HL-60 (cell line): ENCODE measurements at regions not wholly inside any gene's neighbourhood (a gene's known extent, or its start where the extent isn't known, plus 50 kb on each side); places are given as distances from the start of the nearest gene placed in this dataset.

Source experiments
- DNase-seq, 2 experiments: peaks; one replicate each; pipeline ENCODE4 v3.0.0-alpha.2; 2010 to 2020; ENCODE audit warnings: low read depth in 1 of 2, low spot score in 1 of 2
- H3K27ac ChIP-seq: fragments of 250-450 bp; sonication (Bioruptor Pico); replicated peaks from 2 replicates; pipeline ENCODE4 v1.5.1; 2020; ENCODE audit warnings: mild to moderate bottlenecking, moderate library complexity
- H3K27me3 ChIP-seq: fragments of 250-450 bp; sonication (Bioruptor Pico); 2 replicates; pipeline ENCODE4 v1.5.1; 2021; ENCODE audit warnings: mild to moderate bottlenecking, moderate library complexity; ENCODE audit not compliant: insufficient read depth, poor library complexity, severe bottlenecking
- H3K4me3 ChIP-seq: replicated peaks from 2 replicates; pipeline ENCODE4 v1.5.1; 2011; ENCODE audit warnings: mild to moderate bottlenecking, control low read depth, low read length; ENCODE audit not compliant: insufficient read depth
- GABPA ChIP-seq: IDR thresholded peaks from 2 replicates; pipeline ENCODE4 v1.6.1; 2012; ENCODE audit warnings: low read depth
- POLR2AphosphoS5 ChIP-seq: IDR thresholded peaks from 2 replicates; pipeline ENCODE4 v1.6.1; 2012; ENCODE audit warnings: low read depth
- SPI1 ChIP-seq: IDR thresholded peaks from 2 replicates; pipeline ENCODE4 v1.6.1; 2012; ENCODE audit warnings: low read depth, mild to moderate bottlenecking, borderline replicate concordance
- TF ChIP-seq, protein P1 (sequence below): IDR thresholded peaks from one replicate; pipeline ENCODE4 v1.5.1; 2011; ENCODE audit warnings: low read length, control low read depth, inconsistent platforms; ENCODE audit not compliant: insufficient read depth
- TF ChIP-seq, protein P2 (sequence below): IDR thresholded peaks from 2 replicates; pipeline ENCODE4 v1.6.1; 2012; ENCODE audit warnings: low read depth; ENCODE audit not compliant: insufficient replicate concordance

DNA sequence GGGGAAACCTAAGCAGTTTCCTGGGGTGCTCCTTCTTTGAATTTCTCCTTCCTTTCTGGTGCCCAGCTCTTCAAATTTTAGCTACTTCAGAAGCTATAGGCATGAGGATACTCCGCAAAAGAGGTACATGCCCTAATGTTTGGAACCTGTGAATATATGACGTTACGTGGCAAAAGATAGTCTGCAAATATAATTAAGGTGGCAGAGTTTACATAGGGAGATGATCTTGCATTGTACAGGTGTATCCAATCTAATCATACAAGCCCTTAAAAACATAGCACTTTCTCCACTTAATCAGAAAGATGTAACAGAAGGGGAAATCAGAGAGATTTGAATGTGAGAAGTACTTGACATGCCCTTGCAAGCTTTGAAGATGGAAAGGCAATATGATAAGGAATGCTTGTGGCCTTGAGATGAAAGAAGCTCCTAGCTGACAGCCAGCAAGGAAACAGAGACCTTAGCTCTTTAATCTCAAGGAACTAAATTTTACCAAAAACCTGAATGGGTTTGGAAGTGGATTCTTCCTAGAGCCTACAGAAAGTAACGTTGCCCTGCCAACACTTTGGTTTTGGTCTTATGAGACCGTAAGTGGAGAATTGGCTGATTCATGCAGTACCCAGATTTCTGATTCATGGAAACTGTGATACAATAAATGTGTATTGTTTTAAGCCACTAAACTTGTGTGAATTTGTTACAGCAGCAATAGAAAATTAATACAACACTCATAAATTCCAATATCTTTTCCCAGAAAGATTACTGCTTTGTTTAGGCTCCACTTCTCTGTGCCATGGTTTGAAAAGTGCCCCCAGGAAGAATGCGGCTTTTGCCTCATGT, 268.4 kb downstream of the FAM170A start:
- Histone ChIP-seq H3K4me3 (no peak overlapping the region), H3K27me3 (no peaks in the 10 kb centered on the region), H3K27ac (no peak overlapping the region)
- no peak for DNase-seq
- TF ChIP-seq SPI1 = no peak
- no peak for TF ChIP-seq GABPA

DNA sequence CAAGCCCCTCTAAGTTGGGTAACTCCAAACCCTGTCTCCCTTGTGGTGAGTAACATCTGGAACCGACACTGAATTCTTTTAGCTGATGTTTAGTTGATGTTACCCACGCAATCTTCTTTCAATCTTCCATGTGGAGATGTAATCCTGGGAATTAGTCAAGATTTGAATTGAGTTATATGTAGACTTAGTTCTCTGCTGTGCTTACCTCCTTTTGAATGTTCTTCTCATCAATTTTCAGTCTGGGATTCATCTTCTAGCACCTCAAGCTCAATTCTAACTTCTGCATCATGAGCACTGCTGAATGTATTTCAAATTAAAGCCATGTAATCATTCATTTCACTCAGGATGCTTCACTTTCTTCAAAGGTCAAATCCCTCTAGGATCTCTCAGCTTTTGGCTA, 270.6 kb downstream of the FAM170A start:
- Histone ChIP-seq H3K4me3 (no peak overlapping the region), H3K27ac (no peak overlapping the region), H3K27me3 (no peaks in the 10 kb centered on the region)
- DNase-seq = no peak
- TF ChIP-seq, protein P1, sequence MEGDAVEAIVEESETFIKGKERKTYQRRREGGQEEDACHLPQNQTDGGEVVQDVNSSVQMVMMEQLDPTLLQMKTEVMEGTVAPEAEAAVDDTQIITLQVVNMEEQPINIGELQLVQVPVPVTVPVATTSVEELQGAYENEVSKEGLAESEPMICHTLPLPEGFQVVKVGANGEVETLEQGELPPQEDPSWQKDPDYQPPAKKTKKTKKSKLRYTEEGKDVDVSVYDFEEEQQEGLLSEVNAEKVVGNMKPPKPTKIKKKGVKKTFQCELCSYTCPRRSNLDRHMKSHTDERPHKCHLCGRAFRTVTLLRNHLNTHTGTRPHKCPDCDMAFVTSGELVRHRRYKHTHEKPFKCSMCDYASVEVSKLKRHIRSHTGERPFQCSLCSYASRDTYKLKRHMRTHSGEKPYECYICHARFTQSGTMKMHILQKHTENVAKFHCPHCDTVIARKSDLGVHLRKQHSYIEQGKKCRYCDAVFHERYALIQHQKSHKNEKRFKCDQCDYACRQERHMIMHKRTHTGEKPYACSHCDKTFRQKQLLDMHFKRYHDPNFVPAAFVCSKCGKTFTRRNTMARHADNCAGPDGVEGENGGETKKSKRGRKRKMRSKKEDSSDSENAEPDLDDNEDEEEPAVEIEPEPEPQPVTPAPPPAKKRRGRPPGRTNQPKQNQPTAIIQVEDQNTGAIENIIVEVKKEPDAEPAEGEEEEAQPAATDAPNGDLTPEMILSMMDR = no peak
- TF ChIP-seq, protein P2, sequence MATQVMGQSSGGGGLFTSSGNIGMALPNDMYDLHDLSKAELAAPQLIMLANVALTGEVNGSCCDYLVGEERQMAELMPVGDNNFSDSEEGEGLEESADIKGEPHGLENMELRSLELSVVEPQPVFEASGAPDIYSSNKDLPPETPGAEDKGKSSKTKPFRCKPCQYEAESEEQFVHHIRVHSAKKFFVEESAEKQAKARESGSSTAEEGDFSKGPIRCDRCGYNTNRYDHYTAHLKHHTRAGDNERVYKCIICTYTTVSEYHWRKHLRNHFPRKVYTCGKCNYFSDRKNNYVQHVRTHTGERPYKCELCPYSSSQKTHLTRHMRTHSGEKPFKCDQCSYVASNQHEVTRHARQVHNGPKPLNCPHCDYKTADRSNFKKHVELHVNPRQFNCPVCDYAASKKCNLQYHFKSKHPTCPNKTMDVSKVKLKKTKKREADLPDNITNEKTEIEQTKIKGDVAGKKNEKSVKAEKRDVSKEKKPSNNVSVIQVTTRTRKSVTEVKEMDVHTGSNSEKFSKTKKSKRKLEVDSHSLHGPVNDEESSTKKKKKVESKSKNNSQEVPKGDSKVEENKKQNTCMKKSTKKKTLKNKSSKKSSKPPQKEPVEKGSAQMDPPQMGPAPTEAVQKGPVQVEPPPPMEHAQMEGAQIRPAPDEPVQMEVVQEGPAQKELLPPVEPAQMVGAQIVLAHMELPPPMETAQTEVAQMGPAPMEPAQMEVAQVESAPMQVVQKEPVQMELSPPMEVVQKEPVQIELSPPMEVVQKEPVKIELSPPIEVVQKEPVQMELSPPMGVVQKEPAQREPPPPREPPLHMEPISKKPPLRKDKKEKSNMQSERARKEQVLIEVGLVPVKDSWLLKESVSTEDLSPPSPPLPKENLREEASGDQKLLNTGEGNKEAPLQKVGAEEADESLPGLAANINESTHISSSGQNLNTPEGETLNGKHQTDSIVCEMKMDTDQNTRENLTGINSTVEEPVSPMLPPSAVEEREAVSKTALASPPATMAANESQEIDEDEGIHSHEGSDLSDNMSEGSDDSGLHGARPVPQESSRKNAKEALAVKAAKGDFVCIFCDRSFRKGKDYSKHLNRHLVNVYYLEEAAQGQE = no peak
- TF ChIP-seq SPI1 = no peak
- TF ChIP-seq POLR2AphosphoS5 = no peak
- no peak for TF ChIP-seq GABPA

DNA sequence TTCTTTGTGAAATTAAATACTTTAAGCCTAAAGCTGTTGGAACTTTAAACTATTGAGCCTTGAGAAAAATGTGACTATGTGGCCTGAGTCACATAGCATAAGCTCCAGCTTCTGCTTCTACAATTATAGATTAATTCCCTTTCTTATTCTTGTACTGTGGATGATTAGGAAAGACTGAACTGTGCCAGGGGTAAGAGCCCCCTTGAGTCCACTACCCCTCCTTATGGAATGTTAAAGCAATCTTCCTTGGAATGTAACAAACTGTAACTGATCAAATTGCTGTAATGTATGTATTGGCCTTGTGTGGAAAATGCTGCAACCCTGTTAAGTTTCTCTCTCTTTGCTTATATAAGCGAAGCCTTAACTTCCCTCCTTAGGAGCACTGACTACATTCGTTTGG, 273.2 kb downstream of the FAM170A start:
- TF ChIP-seq, protein P2 = no peak
- TF ChIP-seq GABPA (no peak), POLR2AphosphoS5 (no peak), SPI1 (no peak)
- TF ChIP-seq, protein P1 = no peak
- Histone ChIP-seq H3K27me3 (no peaks in the 10 kb centered on the region), H3K27ac (no peak overlapping the region), H3K4me3 (no peak overlapping the region)
- DNase-seq = no peak

DNA sequence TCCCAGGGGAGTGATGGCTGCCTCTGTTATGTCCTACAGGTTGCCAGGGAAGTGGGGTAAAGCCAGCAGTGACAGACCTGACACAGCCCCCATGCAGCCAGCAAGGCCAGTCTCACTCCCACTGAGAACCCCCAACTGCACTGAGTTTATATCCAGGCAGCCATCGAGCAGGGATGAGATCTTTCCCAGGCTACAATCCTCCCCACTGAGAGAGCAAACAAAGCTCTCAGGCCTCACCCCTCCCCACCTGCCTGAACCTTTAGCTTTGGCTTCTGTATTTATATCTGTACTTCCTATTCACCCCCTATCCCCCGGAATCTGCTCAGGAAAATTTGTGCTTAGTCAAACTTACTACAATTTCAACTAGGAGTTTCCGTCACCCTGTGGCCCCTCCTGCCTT, 284.1 kb downstream of the FAM170A start:
- H3K27me3 ChIP-seq = no peaks in the 10 kb centered on the region
- H3K4me3 ChIP-seq = no peak overlapping the region
- DNase-seq = no peak
- no peak overlapping the region for H3K27ac ChIP-seq
- TF ChIP-seq, protein P2 = no peak
- TF ChIP-seq, protein P1 = no peak
- TF ChIP-seq POLR2AphosphoS5 (no peak), SPI1 (no peak), GABPA (no peak)
